D341Med (cell line): ENCODE measurements at regions not wholly inside any gene's neighbourhood (a gene's known extent, or its start where the extent isn't known, plus 50 kb on each side); places are given as distances from the start of the nearest gene placed in this dataset.
A peak's percentile ranks its signal among the peaks of the same experiment; 100 is the strongest.

ENCODE experiments used
- DNase-seq: peaks from one replicate; pipeline ENCODE4 v3.0.0; 2012; ENCODE audit warnings: low spot score

DNA sequence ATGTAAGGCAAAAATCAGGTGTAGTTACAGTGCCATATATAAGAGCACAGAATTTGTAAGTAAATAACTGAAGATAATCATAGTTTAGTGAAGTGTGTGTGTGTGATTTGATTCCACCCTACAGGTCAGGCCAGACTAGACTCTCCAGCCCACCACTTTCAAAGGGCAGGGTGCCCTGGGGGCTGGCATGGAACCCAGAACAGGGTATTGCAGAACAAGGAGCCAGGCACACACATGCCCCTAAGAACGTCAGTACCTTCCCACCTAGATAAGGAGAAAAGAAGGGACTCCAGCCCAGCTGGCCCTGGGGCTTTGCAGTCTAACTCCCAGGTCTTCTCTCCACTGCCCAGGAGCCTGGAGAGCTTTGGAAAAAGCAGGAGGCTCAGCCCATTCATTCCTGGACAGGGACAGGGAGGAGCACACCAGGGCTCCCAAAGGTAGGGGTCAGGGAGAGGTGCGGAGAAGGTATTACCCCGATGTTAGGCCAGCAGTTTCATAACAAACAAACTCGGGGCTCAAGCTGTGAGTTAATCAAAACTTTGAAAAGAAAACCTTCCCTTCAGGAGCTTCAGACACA is 149.7 kb upstream of the VANGL1 start:
- no peak for DNase-seq

GRCh38 chr1:115491298-115492018 is 150.3 kb upstream of the VANGL1 start:
- DNase-seq = no peak

- DNase-seq = peak; percentile 40
These were observed 141.0 kb upstream of the NGF start for GRCh38 chr1:115479055-115479482.

GRCh38 chr1:115477071-115477470 is 139.0 kb upstream of the NGF start:
- no peak for DNase-seq

GRCh38 chr1:115476616-115477015 is 138.6 kb upstream of the NGF start:
- DNase-seq = no peak

- no peak for DNase-seq
These were observed 137.9 kb upstream of the NGF start for GRCh38 chr1:115475901-115476300.

DNA sequence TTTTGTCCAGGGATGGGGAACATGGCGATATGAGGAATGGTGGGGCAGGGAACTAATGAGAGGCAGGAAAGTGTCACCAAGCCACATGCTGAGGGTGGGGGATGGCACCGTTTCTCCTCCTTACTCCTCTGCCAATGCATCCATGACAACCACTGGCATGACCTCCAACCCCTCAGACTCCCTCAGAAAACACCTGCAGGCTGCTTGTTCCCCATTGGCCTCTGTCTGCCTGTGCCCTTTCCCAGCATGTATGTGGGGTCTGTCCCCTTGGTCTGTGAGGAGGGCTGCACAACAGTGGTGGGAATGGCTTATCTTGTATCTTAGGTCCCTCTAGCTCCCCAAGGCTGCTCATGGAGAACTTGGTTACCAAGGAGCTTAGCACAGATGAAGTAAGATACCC is 137.2 kb upstream of the NGF start:
- no peak for DNase-seq

GRCh38 chr1:115473986-115474565 is 136.0 kb upstream of the NGF start:
- DNase-seq = no peak

GRCh38 chr1:115469703-115470476 is 131.8 kb upstream of the NGF start:
- DNase-seq = peak; percentile 77

GRCh38 chr1:115467790-115468189 is 129.7 kb upstream of the NGF start:
- no peak for DNase-seq

- DNase-seq = no peak
These were observed 129.1 kb upstream of the NGF start for GRCh38 chr1:115467196-115467595.

GRCh38 chr1:115466433-115466832 is 128.4 kb upstream of the NGF start:
- no peak for DNase-seq

- no peak for DNase-seq
These were observed 127.8 kb upstream of the NGF start for GRCh38 chr1:115465802-115466363.

DNA sequence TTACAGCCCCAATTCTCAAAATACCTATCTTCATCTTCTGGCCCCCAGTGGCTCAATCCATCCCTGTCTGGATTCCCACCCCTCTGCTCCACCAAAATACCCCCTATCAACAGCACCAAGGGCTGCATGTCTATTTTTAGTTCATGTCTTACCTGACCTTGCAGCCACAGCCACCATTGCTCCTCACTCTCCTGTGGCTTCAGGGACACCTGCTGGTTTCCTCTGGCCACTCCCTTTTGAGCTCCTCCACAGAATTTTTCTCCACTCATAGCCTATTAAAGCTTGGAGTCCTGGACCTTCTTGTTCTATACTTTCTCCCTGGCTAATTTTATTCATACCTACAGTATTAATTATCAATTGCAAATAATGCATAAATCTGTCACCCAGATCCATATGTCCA is 125.3 kb upstream of the NGF start:
- no peak for DNase-seq

DNA sequence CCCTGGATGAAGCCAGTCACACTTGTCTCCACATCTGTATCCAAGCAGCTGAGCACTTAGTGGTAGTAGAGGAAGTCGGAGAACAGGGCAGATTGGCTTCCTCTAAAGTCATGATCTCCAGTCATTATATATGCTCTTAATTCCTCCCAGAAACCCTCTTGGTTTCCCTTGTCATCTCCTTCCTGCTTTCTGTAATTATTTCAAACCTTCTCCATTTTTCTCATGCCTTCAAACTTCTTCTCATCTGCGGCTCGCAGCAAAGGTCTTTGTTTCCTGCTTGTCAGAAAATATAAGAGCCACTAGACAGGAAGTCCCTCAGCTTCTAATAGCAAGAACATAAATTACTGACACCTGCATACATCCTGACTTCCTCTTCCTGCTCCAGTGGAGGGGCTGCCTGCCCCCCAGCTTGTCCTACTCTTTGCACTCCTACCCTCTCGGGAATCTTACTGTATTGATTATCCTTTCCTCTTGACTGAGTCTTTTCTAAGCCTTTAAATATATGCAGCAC is 124.6 kb upstream of the NGF start:
- no peak for DNase-seq

DNA sequence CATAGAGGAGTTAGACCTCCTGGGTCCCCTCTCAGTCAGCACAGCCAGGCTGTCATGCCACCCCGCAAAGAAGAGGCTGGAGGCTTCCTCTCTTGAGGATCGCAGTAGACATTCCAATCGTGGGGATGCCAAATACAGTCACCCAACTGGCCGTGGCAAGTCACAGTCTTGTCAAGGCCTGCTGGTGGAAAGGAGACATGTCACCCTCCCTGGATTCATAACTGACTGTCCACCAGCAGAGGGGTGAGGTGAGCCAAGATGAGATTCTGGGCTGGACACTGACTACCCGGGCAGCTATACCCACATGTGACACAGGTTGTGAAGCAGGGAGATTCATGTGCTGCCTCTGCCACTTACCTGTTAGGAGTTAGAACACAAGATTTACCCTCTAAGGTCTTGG is 123.5 kb upstream of the NGF start:
- no peak for DNase-seq

GRCh38 chr1:115459161-115459560 is 121.1 kb upstream of the NGF start:
- no peak for DNase-seq

- no peak for DNase-seq
These were observed 120.5 kb upstream of the NGF start for GRCh38 chr1:115458426-115459114.

DNA sequence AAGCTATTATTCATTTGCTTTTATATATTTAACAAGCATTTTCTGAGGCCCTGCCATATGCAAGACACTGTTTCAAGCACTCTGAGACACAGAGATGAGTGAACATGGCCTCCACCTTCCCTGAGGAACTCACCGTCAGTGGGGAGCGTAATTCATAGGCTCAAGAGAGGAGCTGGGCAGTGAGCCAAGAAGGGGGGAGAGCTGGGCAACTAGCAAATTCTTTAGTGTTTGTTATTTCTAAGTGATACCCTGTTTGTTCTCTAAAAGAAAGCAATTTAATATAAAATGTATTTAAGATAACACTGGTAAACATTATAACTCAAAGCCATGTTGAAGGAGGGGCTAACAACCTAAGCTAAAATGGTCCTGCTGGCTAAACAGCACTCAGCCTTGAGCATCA is 119.2 kb upstream of the NGF start:
- DNase-seq = no peak

DNA sequence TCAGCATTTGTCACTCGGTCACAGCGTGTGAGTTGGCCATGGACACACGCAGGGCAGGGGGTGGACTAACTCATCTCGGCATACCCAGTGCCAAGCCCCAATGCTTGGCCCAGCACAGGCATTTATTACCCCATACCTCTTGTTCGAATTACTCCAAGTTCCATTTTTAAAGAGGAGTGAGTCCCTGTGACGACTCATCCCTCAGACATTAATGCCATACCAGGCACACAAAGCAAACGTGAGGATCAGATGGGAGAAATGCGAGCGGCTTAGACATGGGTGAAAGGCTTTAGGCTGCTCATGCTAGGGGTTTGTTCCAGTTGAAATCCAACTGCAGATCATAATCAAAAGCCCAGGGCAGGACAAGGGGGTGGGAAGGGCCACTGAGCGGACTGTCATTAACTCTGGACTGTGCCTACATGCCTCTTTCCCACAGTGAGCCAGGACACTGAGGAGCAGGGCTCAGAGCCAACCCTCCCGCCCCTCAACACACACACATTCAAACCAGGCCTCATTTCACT is 118.5 kb upstream of the NGF start:
- DNase-seq = no peak

DNA sequence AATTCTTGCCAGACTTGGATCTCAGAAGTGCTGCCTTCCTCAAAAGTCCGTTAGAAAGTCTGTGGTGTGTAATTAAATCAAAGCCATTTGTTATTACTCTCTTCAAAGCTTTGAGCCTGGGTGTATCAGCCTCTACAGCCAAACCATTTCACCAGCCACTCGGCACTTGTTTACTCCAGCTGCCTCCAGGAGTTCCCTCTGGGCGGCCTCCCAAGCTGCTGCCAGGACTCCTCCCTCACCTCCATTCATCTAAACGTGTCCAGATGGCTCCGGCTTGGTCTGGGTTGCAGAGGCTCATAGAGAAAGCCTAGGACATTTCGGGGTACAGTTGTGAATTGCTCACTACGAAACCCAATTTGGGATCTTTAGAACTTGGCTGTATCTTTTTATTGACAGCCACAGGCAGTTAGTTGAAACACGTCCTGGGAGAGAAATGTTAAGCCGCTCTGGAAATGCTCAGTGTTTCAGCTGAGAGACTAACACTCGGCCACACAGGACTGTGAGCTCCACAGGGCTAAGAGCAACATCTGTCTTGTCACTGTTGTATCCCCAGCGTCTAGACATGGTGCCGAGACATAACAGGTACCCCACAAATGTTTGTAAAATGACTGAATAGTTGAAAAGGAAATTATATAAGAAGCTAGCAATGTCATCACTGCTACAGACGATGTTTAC is 116.9 kb upstream of the NGF start:
- DNase-seq = no peak
